ENCODE measurements at regions not wholly inside any gene's neighbourhood (a gene's known extent, or its start where the extent isn't known, plus 50 kb on each side); places are given as distances from the start of the nearest gene placed in this dataset.

GRCh38 chr17:63370696-63371095 lies 75.4 kb downstream of the CYB561 start:
- TF ChIP-seq, protein P1, sequence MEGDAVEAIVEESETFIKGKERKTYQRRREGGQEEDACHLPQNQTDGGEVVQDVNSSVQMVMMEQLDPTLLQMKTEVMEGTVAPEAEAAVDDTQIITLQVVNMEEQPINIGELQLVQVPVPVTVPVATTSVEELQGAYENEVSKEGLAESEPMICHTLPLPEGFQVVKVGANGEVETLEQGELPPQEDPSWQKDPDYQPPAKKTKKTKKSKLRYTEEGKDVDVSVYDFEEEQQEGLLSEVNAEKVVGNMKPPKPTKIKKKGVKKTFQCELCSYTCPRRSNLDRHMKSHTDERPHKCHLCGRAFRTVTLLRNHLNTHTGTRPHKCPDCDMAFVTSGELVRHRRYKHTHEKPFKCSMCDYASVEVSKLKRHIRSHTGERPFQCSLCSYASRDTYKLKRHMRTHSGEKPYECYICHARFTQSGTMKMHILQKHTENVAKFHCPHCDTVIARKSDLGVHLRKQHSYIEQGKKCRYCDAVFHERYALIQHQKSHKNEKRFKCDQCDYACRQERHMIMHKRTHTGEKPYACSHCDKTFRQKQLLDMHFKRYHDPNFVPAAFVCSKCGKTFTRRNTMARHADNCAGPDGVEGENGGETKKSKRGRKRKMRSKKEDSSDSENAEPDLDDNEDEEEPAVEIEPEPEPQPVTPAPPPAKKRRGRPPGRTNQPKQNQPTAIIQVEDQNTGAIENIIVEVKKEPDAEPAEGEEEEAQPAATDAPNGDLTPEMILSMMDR (IDR thresholded peaks at IDR 0.05) = no peak
- TF ChIP-seq POLR2AphosphoS5 (IDR thresholded peaks at IDR 0.05) (no peak), POLR2A (IDR thresholded peaks at IDR 0.05) (no peak), EP300 (IDR thresholded peaks at IDR 0.05) (no peak)
